CD4-positive, CD25-positive, alpha-beta regulatory T cell (primary cell): ENCODE measurements at regions not wholly inside any gene's neighbourhood (a gene's known extent, or its start where the extent isn't known, plus 50 kb on each side); places are given as distances from the start of the nearest gene placed in this dataset.

Source experiments
- ATAC-seq, 2 donors: fragments of 150-1000 bp; cut with Tn5 transposase; one replicate each; pipeline ENCODE4 v1.10.0; 2021; ENCODE audit warnings: low read depth in 2 of 2, moderate number of reproducible peaks in 2 of 2, moderate library complexity in 1 of 2
- DNase-seq, 3 donors: peaks; one replicate each; pipeline versions ENCODE4 v3.0.0 to v3.0.0-alpha.2; 2012 to 2022; ENCODE audit warnings: mixed read lengths in 1 of 3
- H3K27ac ChIP-seq: one replicate; pipeline ENCODE4 v1.7.0; 2013; ENCODE audit warnings: mild to moderate bottlenecking, low read length; ENCODE audit not compliant: insufficient read depth, poor library complexity, severe bottlenecking
- H3K27me3 ChIP-seq: one replicate; pipeline ENCODE4 v1.7.0; 2013; ENCODE audit warnings: low read length; ENCODE audit not compliant: control insufficient read depth, insufficient read depth
- H3K36me3 ChIP-seq: one replicate; pipeline ENCODE4 v1.7.0; 2013; ENCODE audit warnings: mild to moderate bottlenecking, low read length, moderate library complexity; ENCODE audit not compliant: control insufficient read depth, insufficient read depth
- H3K4me1 ChIP-seq: 2 replicates; pipeline ENCODE4 v1.7.0; 2013; ENCODE audit warnings: mild to moderate bottlenecking, low read length; ENCODE audit not compliant: insufficient read depth, control insufficient read depth, poor library complexity, severe bottlenecking
- H3K4me3 ChIP-seq: one replicate; pipeline ENCODE4 v1.7.0; 2013; ENCODE audit warnings: low read depth, mild to moderate bottlenecking, low read length, moderate library complexity
- H3K9me3 ChIP-seq, 2 experiments: 1 replicate in 1 of 2; 2 replicates in 1 of 2; pipeline ENCODE4 v1.7.0; 2013; ENCODE audit warnings: low read length in 2 of 2, mild to moderate bottlenecking in 1 of 2, moderate library complexity in 1 of 2; ENCODE audit not compliant: control insufficient read depth in 2 of 2
- H3K27ac Mint-ChIP-seq, 3 donors: one replicate each; pipeline ENCODE4 v1.8.0; 2020 to 2022; ENCODE audit warnings: mild to moderate bottlenecking in 3 of 3, mixed read lengths in 3 of 3, moderate library complexity in 2 of 3
- H3K27me3 Mint-ChIP-seq: one replicate; pipeline ENCODE4 v1.8.0; 2022; ENCODE audit warnings: mild to moderate bottlenecking, mixed read lengths
- H3K36me3 Mint-ChIP-seq: one replicate; pipeline ENCODE4 v1.8.0; 2020; ENCODE audit warnings: mixed read lengths
- H3K4me1 Mint-ChIP-seq, 4 donors: one replicate each; pipeline ENCODE4 v1.8.0; 2020 to 2022; ENCODE audit warnings: mixed read lengths in 4 of 4, mild to moderate bottlenecking in 1 of 4
- H3K4me3 Mint-ChIP-seq, 4 donors: one replicate each; pipeline ENCODE4 v1.8.0; 2020 to 2022; ENCODE audit warnings: mild to moderate bottlenecking in 4 of 4, mixed read lengths in 4 of 4, moderate library complexity in 3 of 4
- H3K9me3 Mint-ChIP-seq, 7 donors: one replicate each; pipeline ENCODE4 v1.8.0; 2020 to 2022; ENCODE audit warnings: mixed read lengths in 7 of 7, mild to moderate bottlenecking in 3 of 7, moderate library complexity in 2 of 7

- Mint-ChIP-seq H3K27me3 (no peaks in the 10 kb centered on the region), H3K9me3 (peaks cover 0 to 14% (median 7%) of the 10 kb centered on the region in 7 donors), H3K36me3 (no peaks in the 10 kb centered on the region), H3K27ac (no peak overlapping the region), H3K4me3 (no peak overlapping the region), H3K4me1 (no peaks in the 10 kb centered on the region)
- H3K36me3 ChIP-seq: no peaks in the 10 kb centered on the region
- no peaks in the 10 kb centered on the region for H3K4me1 ChIP-seq
- H3K9me3 ChIP-seq: peaks cover 0 to 4% of the 10 kb centered on the region in 2 experiments
- H3K27me3 ChIP-seq: no peaks in the 10 kb centered on the region
- H3K4me3 ChIP-seq: no peak overlapping the region
- no peak for ATAC-seq
- no peak overlapping the region for H3K27ac ChIP-seq
- DNase-seq: no peak
Observed at GRCh38 chr4:62288808-62289541, 1088.8 kb downstream of the ADGRL3 start.

GRCh38 chr4:62285026-62285425 is 1084.9 kb downstream of the ADGRL3 start:
- H3K36me3 ChIP-seq: no peaks in the 10 kb centered on the region
- no peak overlapping the region for H3K27ac Mint-ChIP-seq
- DNase-seq (no peak), ATAC-seq (no peak)
- H3K36me3 Mint-ChIP-seq: no peaks in the 10 kb centered on the region
- H3K4me3 Mint-ChIP-seq: no peak overlapping the region
- no peaks in the 10 kb centered on the region for H3K4me1 Mint-ChIP-seq
- H3K27me3 ChIP-seq: no peaks in the 10 kb centered on the region
- peaks cover 0 to 4% of the 10 kb centered on the region in 2 experiments for H3K9me3 ChIP-seq
- no peaks in the 10 kb centered on the region for H3K4me1 ChIP-seq
- no peaks in the 10 kb centered on the region for H3K27me3 Mint-ChIP-seq
- no peak overlapping the region for H3K4me3 ChIP-seq
- peaks cover 0 to 18% (median 10%) of the 10 kb centered on the region in 7 donors for H3K9me3 Mint-ChIP-seq
- H3K27ac ChIP-seq: no peak overlapping the region

DNA sequence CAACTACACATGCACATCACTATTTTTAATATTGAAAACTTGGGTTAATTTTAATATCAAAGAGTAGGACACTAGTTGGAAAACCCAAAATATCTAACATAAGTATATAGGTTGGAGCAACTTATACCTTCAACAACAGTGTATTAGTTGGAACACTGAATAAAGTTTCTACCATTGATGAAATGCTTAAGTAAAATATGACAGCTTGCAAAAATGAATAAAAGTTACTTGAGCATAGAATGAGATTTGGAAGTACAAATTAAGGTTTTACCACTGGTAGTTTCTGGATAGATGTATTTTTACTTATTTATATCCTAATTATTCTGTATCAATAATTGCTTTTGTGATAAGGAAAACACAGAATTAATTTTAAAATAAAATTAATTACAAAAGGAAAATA is 1079.6 kb downstream of the ADGRL3 start:
- H3K4me3 Mint-ChIP-seq: no peak overlapping the region
- no peak for DNase-seq
- H3K36me3 ChIP-seq: no peaks in the 10 kb centered on the region
- H3K27me3 ChIP-seq: no peaks in the 10 kb centered on the region
- H3K4me3 ChIP-seq: no peak overlapping the region
- H3K4me1 ChIP-seq: no peaks in the 10 kb centered on the region
- H3K27me3 Mint-ChIP-seq: no peaks in the 10 kb centered on the region
- ATAC-seq: no peak
- peaks cover 0 to 2% of the 10 kb centered on the region in 2 experiments for H3K9me3 ChIP-seq
- H3K9me3 Mint-ChIP-seq: peaks cover 0 to 28% (median 11%) of the 10 kb centered on the region in 7 donors
- H3K27ac ChIP-seq: no peak overlapping the region
- no peaks in the 10 kb centered on the region for H3K4me1 Mint-ChIP-seq
- no peaks in the 10 kb centered on the region for H3K36me3 Mint-ChIP-seq
- no peak overlapping the region for H3K27ac Mint-ChIP-seq

GRCh38 chr4:62275470-62275869 is 1075.3 kb downstream of the ADGRL3 start:
- Mint-ChIP-seq H3K4me3 (no peak overlapping the region), H3K9me3 (peaks cover 0 to 34% (median 7%) of the 10 kb centered on the region in 7 donors), H3K36me3 (no peaks in the 10 kb centered on the region), H3K27me3 (no peaks in the 10 kb centered on the region), H3K4me1 (no peaks in the 10 kb centered on the region), H3K27ac (no peak overlapping the region)
- Histone ChIP-seq H3K9me3 (peaks cover 0 to 2% of the 10 kb centered on the region in 2 experiments), H3K4me1 (no peaks in the 10 kb centered on the region), H3K27me3 (no peaks in the 10 kb centered on the region), H3K36me3 (no peaks in the 10 kb centered on the region), H3K27ac (no peak overlapping the region), H3K4me3 (no peak overlapping the region)
- DNase-seq: no peak
- ATAC-seq: no peak

GRCh38 chr4:62274782-62275181 is 1074.7 kb downstream of the ADGRL3 start:
- DNase-seq: no peak
- Histone ChIP-seq H3K27ac (no peak overlapping the region), H3K36me3 (no peaks in the 10 kb centered on the region), H3K4me3 (no peak overlapping the region), H3K9me3 (peaks cover 0 to 2% of the 10 kb centered on the region in 2 experiments), H3K27me3 (no peaks in the 10 kb centered on the region), H3K4me1 (no peaks in the 10 kb centered on the region)
- no peaks in the 10 kb centered on the region for H3K4me1 Mint-ChIP-seq
- no peak for ATAC-seq
- H3K27me3 Mint-ChIP-seq: no peaks in the 10 kb centered on the region
- H3K36me3 Mint-ChIP-seq: no peaks in the 10 kb centered on the region
- H3K27ac Mint-ChIP-seq: no peak overlapping the region
- H3K9me3 Mint-ChIP-seq: peaks cover 0 to 34% (median 7%) of the 10 kb centered on the region in 7 donors
- H3K4me3 Mint-ChIP-seq: no peak overlapping the region

GRCh38 chr4:62271107-62271506 is 1071.0 kb downstream of the ADGRL3 start:
- DNase-seq (no peak), ATAC-seq (no peak)
- no peaks in the 10 kb centered on the region for H3K36me3 ChIP-seq
- H3K4me1 ChIP-seq: no peaks in the 10 kb centered on the region
- no peaks in the 10 kb centered on the region for H3K4me1 Mint-ChIP-seq
- H3K9me3 Mint-ChIP-seq: peaks cover 0 to 35% (median 8%) of the 10 kb centered on the region in 7 donors
- H3K27me3 ChIP-seq: no peaks in the 10 kb centered on the region
- no peaks in the 10 kb centered on the region for H3K27me3 Mint-ChIP-seq
- H3K9me3 ChIP-seq: peaks cover 0 to 2% of the 10 kb centered on the region in 2 experiments
- H3K36me3 Mint-ChIP-seq: no peaks in the 10 kb centered on the region
- H3K27ac Mint-ChIP-seq: no peak overlapping the region
- H3K27ac ChIP-seq: no peak overlapping the region
- H3K4me3 ChIP-seq: no peak overlapping the region
- no peak overlapping the region for H3K4me3 Mint-ChIP-seq

GRCh38 chr4:62269918-62270317 is 1069.8 kb downstream of the ADGRL3 start:
- DNase-seq (no peak), ATAC-seq (no peak)
- Histone ChIP-seq H3K27me3 (no peaks in the 10 kb centered on the region), H3K4me1 (no peaks in the 10 kb centered on the region), H3K36me3 (no peaks in the 10 kb centered on the region), H3K27ac (no peak overlapping the region), H3K9me3 (no peaks in the 10 kb centered on the region), H3K4me3 (no peak overlapping the region)
- H3K4me3 Mint-ChIP-seq: no peak overlapping the region
- H3K27me3 Mint-ChIP-seq: no peaks in the 10 kb centered on the region
- peaks cover 0 to 33% (median 6%) of the 10 kb centered on the region in 7 donors for H3K9me3 Mint-ChIP-seq
- no peaks in the 10 kb centered on the region for H3K36me3 Mint-ChIP-seq
- no peak overlapping the region for H3K27ac Mint-ChIP-seq
- no peaks in the 10 kb centered on the region for H3K4me1 Mint-ChIP-seq

GRCh38 chr4:62263454-62263853 is 1063.3 kb downstream of the ADGRL3 start:
- Histone ChIP-seq H3K36me3 (no peaks in the 10 kb centered on the region), H3K27ac (no peak overlapping the region), H3K9me3 (peaks cover 0 to 6% of the 10 kb centered on the region in 2 experiments), H3K4me1 (no peaks in the 10 kb centered on the region), H3K4me3 (no peak overlapping the region), H3K27me3 (no peaks in the 10 kb centered on the region)
- H3K27me3 Mint-ChIP-seq: no peaks in the 10 kb centered on the region
- no peak for DNase-seq
- ATAC-seq: no peak
- no peaks in the 10 kb centered on the region for H3K36me3 Mint-ChIP-seq
- no peaks in the 10 kb centered on the region for H3K4me1 Mint-ChIP-seq
- no peak overlapping the region for H3K4me3 Mint-ChIP-seq
- no peak overlapping the region for H3K27ac Mint-ChIP-seq
- peaks cover 4 to 34% (median 7%) of the 10 kb centered on the region in 7 donors for H3K9me3 Mint-ChIP-seq
